Hepatocyte (in vitro differentiated cells): ENCODE measurements at regions not wholly inside any gene's neighbourhood (a gene's known extent, or its start where the extent isn't known, plus 50 kb on each side); places are given as distances from the start of the nearest gene placed in this dataset.
A peak's percentile ranks its signal among the peaks of the same experiment; 100 is the strongest.

ENCODE experiments used
- DNase-seq: peaks from one replicate; pipeline ENCODE4 v3.0.0-alpha.2; 2016; ENCODE audit warnings: low spot score
- H2AFZ ChIP-seq: fragments of 200-600 bp; sonication (generic); 2 replicates; pipeline ENCODE4 v1.6.0; 2016; ENCODE audit warnings: antibody characterized with exemption, mild to moderate bottlenecking
- H3K27ac ChIP-seq: fragments of 200-600 bp; sonication (generic); 2 replicates; pipeline ENCODE4 v1.5.1; 2016; ENCODE audit warnings: mild to moderate bottlenecking
- H3K27me3 ChIP-seq: fragments of 200-600 bp; sonication (generic); 2 replicates; pipeline ENCODE4 v1.6.1; 2016
- H3K36me3 ChIP-seq: fragments of 200-600 bp; sonication (generic); replicated peaks from 2 replicates; pipeline ENCODE4 v1.5.1; 2016; ENCODE audit warnings: low read depth; ENCODE audit not compliant: insufficient read depth
- H3K4me1 ChIP-seq: fragments of 200-600 bp; sonication (generic); 2 replicates; pipeline ENCODE4 v1.5.1; 2016; ENCODE audit warnings: mild to moderate bottlenecking, moderate library complexity; ENCODE audit not compliant: insufficient read depth
- H3K4me2 ChIP-seq: fragments of 200-600 bp; sonication (generic); 2 replicates; pipeline ENCODE4 v1.6.0; 2016
- H3K4me3 ChIP-seq: fragments of 200-600 bp; sonication (generic); 2 replicates; pipeline ENCODE4 v1.5.1; 2016; ENCODE audit warnings: mild to moderate bottlenecking
- H3K79me2 ChIP-seq: fragments of 200-600 bp; sonication (generic); 2 replicates; pipeline ENCODE4 v1.6.0; 2017; ENCODE audit warnings: mild to moderate bottlenecking
- H3K9me2 ChIP-seq: fragments of 200-600 bp; sonication (generic); replicated peaks from 2 replicates; pipeline ENCODE4 v1.6.0; 2017; ENCODE audit warnings: mild to moderate bottlenecking; ENCODE audit not compliant: insufficient read depth
- H3K9me3 ChIP-seq: fragments of 200-600 bp; sonication (generic); 2 replicates; pipeline ENCODE4 v1.5.1; 2016; ENCODE audit warnings: low read depth, mild to moderate bottlenecking
- H4K20me1 ChIP-seq: fragments of 200-600 bp; sonication (generic); 2 replicates; pipeline ENCODE4 v1.6.0; 2016; ENCODE audit warnings: mild to moderate bottlenecking; ENCODE audit not compliant: insufficient read depth, poor library complexity, severe bottlenecking
- CTCF ChIP-seq: fragments of 200-600 bp; sonication (generic); IDR thresholded peaks from 2 replicates; pipeline ENCODE4 v1.5.1; 2016; ENCODE audit warnings: antibody characterized with exemption, mild to moderate bottlenecking; ENCODE audit not compliant: poor library complexity
- EZH2 ChIP-seq: fragments of 200-600 bp; sonication (generic); IDR thresholded peaks from 2 replicates; pipeline ENCODE4 v1.6.1; 2016; ENCODE audit warnings: antibody characterized with exemption, mild to moderate bottlenecking, borderline replicate concordance
- EZH2phosphoT487 ChIP-seq: fragments of 200-600 bp; sonication (generic); IDR thresholded peaks from one replicate; pipeline ENCODE4 v1.6.1; 2018; ENCODE audit warnings: antibody characterized with exemption, mild to moderate bottlenecking, low read depth, moderate library complexity; ENCODE audit not compliant: unreplicated experiment, severe bottlenecking
- WGBS: methylation state at CpG from one replicate; pipeline ENCODE4 v1.1.6; 2016; ENCODE audit warnings: low lambda C conversion rate; ENCODE audit errors: missing lambda C conversion rate; 5-methylcytosine and 5-hydroxymethylcytosine counted together

GRCh38 chr11:135033540-135033939 lies 621.5 kb upstream of the B3GAT1 start:
- no peaks in the 10 kb centered on the region for H4K20me1 ChIP-seq
- no peaks in the 10 kb centered on the region for H3K9me3 ChIP-seq
- H3K4me3 ChIP-seq: no peak overlapping the region
- no peak overlapping the region for H3K4me2 ChIP-seq
- no peak overlapping the region for H3K27ac ChIP-seq
- H3K36me3 ChIP-seq: no peaks in the 10 kb centered on the region
- H2AFZ ChIP-seq: no peak overlapping the region
- H3K9me2 ChIP-seq: no peaks in the 10 kb centered on the region
- 13% methylated on average over 5 of the region's 5 CpGs for WGBS
- peak; percentile 60 for TF ChIP-seq CTCF
- TF ChIP-seq EZH2: no peak
- no peaks in the 10 kb centered on the region for H3K27me3 ChIP-seq
- peak; percentile 66 for DNase-seq
- no peaks in the 10 kb centered on the region for H3K79me2 ChIP-seq
- no peaks in the 10 kb centered on the region for H3K4me1 ChIP-seq

GRCh38 chr11:135031205-135031989 lies 619.4 kb upstream of the B3GAT1 start:
- Histone ChIP-seq H3K9me3 (no peaks in the 10 kb centered on the region), H3K36me3 (no peaks in the 10 kb centered on the region), H2AFZ (no peak overlapping the region), H4K20me1 (no peaks in the 10 kb centered on the region), H3K27me3 (no peaks in the 10 kb centered on the region), H3K4me1 (no peaks in the 10 kb centered on the region), H3K27ac (no peak overlapping the region), H3K4me2 (no peak overlapping the region), H3K9me2 (no peaks in the 10 kb centered on the region), H3K4me3 (no peak overlapping the region), H3K79me2 (no peaks in the 10 kb centered on the region)
- TF ChIP-seq EZH2 (no peak), EZH2phosphoT487 (no peak), CTCF (no peak)
- WGBS: 89% methylated on average over 8 of the region's 8 CpGs
- no peak for DNase-seq

- Histone ChIP-seq H3K79me2 (no peaks in the 10 kb centered on the region), H3K4me1 (no peaks in the 10 kb centered on the region), H3K4me3 (no peak overlapping the region), H4K20me1 (no peaks in the 10 kb centered on the region), H2AFZ (no peak overlapping the region), H3K27me3 (no peaks in the 10 kb centered on the region), H3K9me3 (no peaks in the 10 kb centered on the region), H3K9me2 (no peaks in the 10 kb centered on the region), H3K4me2 (no peak overlapping the region), H3K27ac (no peak overlapping the region), H3K36me3 (no peaks in the 10 kb centered on the region)
- peak; percentile 85 for DNase-seq
- WGBS: 7% methylated on average over 3 of the region's 5 CpGs
- TF ChIP-seq EZH2phosphoT487 (no peak), CTCF (no peak), EZH2 (no peak)
Measured at GRCh38 chr11:135027461-135027860, 615.4 kb upstream of the B3GAT1 start.
